HEK293 (cell line): ENCODE measurements at regions not wholly inside any gene's neighbourhood (a gene's known extent, or its start where the extent isn't known, plus 50 kb on each side); places are given as distances from the start of the nearest gene placed in this dataset.

Experiments
- CTCF ChIA-PET: fragments of 350-600 bp; formaldehyde crosslinking; extraction: SDS; loops from one replicate; lab custom pipeline; 2021; ENCODE audit warnings: antibody characterized with exemption; lab: Yijun Ruan, JAX
- POLR2A ChIA-PET: fragments of 300-600 bp; formaldehyde crosslinking; extraction: SDS; loops from one replicate; lab custom pipeline; 2020; ENCODE audit warnings: antibody characterized with exemption, inconsistent platforms; lab: Yijun Ruan, JAX
- H3K27ac ChIP-seq: fragments of 200-500 bp; sonication (Bioruptor generic); 2 replicates; pipeline ENCODE4 v1.5.1; 2014; ENCODE audit warnings: low read depth, low read length, control low read depth, inconsistent platforms; ENCODE audit errors: extremely low read depth
- H3K36me3 ChIP-seq, 2 experiments: fragments of 200-500 bp in 1 of 2; sonication (Bioruptor generic) in 1 of 2; 1 replicate in 1 of 2; 2 replicates in 1 of 2; pipeline ENCODE4 v1.5.1; 2014 to 2017; ENCODE audit warnings: inconsistent platforms in 2 of 2, low read length in 2 of 2; ENCODE audit not compliant: control insufficient read depth in 2 of 2, insufficient read depth in 1 of 2
- H3K4me1 ChIP-seq: fragments of 200-500 bp; sonication (Bioruptor generic); 2 replicates; pipeline ENCODE4 v1.5.1; 2014; ENCODE audit warnings: mild to moderate bottlenecking, low read length, inconsistent platforms; ENCODE audit not compliant: control insufficient read depth, insufficient read depth
- H3K4me3 ChIP-seq: 2 replicates; pipeline ENCODE4 v1.5.1; 2011; ENCODE audit warnings: low read depth, mild to moderate bottlenecking, control low read depth, low read length, moderate library complexity
- H3K9me3 ChIP-seq: fragments of 200-500 bp; sonication (Bioruptor generic); 2 replicates; pipeline ENCODE4 v1.5.1; 2014; ENCODE audit warnings: low read depth, low read length, inconsistent platforms; ENCODE audit not compliant: control insufficient read depth, insufficient read depth
- ATF2 ChIP-seq: fragments of 450-650 bp; formaldehyde crosslinking; IDR thresholded peaks from 2 replicates; pipeline ENCODE4 v1.5.1; 2016; ENCODE audit warnings: missing biosample characterization, missing genetic modification characterization, low read depth
- BCL6B ChIP-seq: fragments of 450-650 bp; formaldehyde crosslinking; IDR thresholded peaks from 2 replicates; pipeline ENCODE4 v1.5.1; 2017; ENCODE audit warnings: missing biosample characterization, missing genetic modification characterization
- EGR2 ChIP-seq: fragments of 450-650 bp; formaldehyde crosslinking; IDR thresholded peaks from 2 replicates; pipeline ENCODE4 v1.5.1; 2016; ENCODE audit warnings: low read depth, missing biosample characterization, missing genetic modification characterization
- HOXA7 ChIP-seq: sonication (generic); formaldehyde crosslinking; IDR thresholded peaks from 2 replicates; pipeline ENCODE4 v1.8.1; 2022; ENCODE audit warnings: missing genetic modification reagents, borderline replicate concordance
- KLF16 ChIP-seq: fragments of 450-650 bp; formaldehyde crosslinking; IDR thresholded peaks from 2 replicates; pipeline ENCODE4 v1.5.1; 2017; ENCODE audit warnings: missing biosample characterization, missing genetic modification characterization
- KLF17 ChIP-seq: fragments of 450-650 bp; formaldehyde crosslinking; IDR thresholded peaks from 2 replicates; pipeline ENCODE4 v1.5.1; 2016; ENCODE audit warnings: missing biosample characterization, missing genetic modification characterization
- PATZ1 ChIP-seq: fragments of 450-650 bp; formaldehyde crosslinking; IDR thresholded peaks from 2 replicates; pipeline ENCODE4 v1.5.1; 2016; ENCODE audit warnings: missing biosample characterization, missing genetic modification characterization
- SP3 ChIP-seq: fragments of 450-650 bp; formaldehyde crosslinking; IDR thresholded peaks from 2 replicates; pipeline ENCODE4 v1.5.1; 2016; ENCODE audit warnings: missing biosample characterization, missing genetic modification characterization
- WT1 ChIP-seq: fragments of 450-650 bp; formaldehyde crosslinking; IDR thresholded peaks from 2 replicates; pipeline ENCODE4 v1.5.1; 2016; ENCODE audit warnings: missing biosample characterization, missing genetic modification characterization
- YY1 ChIP-seq: fragments of 450-650 bp; formaldehyde crosslinking; IDR thresholded peaks from 2 replicates; pipeline ENCODE4 v1.5.1; 2018; ENCODE audit warnings: missing biosample characterization, missing genetic modification characterization
- ZNF121 ChIP-seq: fragments of 450-650 bp; formaldehyde crosslinking; IDR thresholded peaks from 2 replicates; pipeline ENCODE4 v1.5.1; 2016; ENCODE audit warnings: missing biosample characterization, missing genetic modification characterization
- ZNF140 ChIP-seq: fragments of 450-650 bp; formaldehyde crosslinking; IDR thresholded peaks from 2 replicates; pipeline ENCODE4 v1.5.1; 2016; ENCODE audit warnings: missing biosample characterization, missing genetic modification characterization
- ZNF146 ChIP-seq: fragments of 450-650 bp; formaldehyde crosslinking; IDR thresholded peaks from 2 replicates; pipeline ENCODE4 v1.5.1; 2016; ENCODE audit warnings: missing biosample characterization, missing genetic modification characterization
- ZNF18 ChIP-seq: fragments of 450-650 bp; formaldehyde crosslinking; IDR thresholded peaks from 2 replicates; pipeline ENCODE4 v1.5.1; 2016; ENCODE audit warnings: missing biosample characterization, missing genetic modification characterization
- ZNF23 ChIP-seq: fragments of 450-650 bp; formaldehyde crosslinking; IDR thresholded peaks from 2 replicates; pipeline ENCODE4 v1.5.1; 2016; ENCODE audit warnings: missing biosample characterization, missing genetic modification characterization, borderline replicate concordance
- ZNF37A ChIP-seq: fragments of 450-650 bp; IDR thresholded peaks from 2 replicates; pipeline ENCODE4 v1.5.1; 2018; ENCODE audit warnings: missing biosample characterization, missing genetic modification characterization
- ZNF544 ChIP-seq: fragments of 450-650 bp; formaldehyde crosslinking; IDR thresholded peaks from 2 replicates; pipeline ENCODE4 v1.5.0; 2017; ENCODE audit warnings: missing biosample characterization, missing genetic modification characterization
- ZNF549 ChIP-seq: fragments of 450-650 bp; IDR thresholded peaks from 2 replicates; pipeline ENCODE4 v1.5.1; 2018; ENCODE audit warnings: missing biosample characterization, missing genetic modification characterization, mild to moderate bottlenecking, inconsistent platforms, moderate library complexity
- ZNF596 ChIP-seq: fragments of 450-650 bp; IDR thresholded peaks from 2 replicates; pipeline ENCODE4 v1.5.0; 2018; ENCODE audit warnings: missing biosample characterization, mild to moderate bottlenecking, missing genetic modification characterization, moderate library complexity
- ZNF621 ChIP-seq: fragments of 450-650 bp; formaldehyde crosslinking; IDR thresholded peaks from 2 replicates; pipeline ENCODE4 v1.5.1; 2017; ENCODE audit warnings: missing biosample characterization, missing genetic modification characterization
- ZNF629 ChIP-seq: fragments of 450-650 bp; formaldehyde crosslinking; IDR thresholded peaks from 2 replicates; pipeline ENCODE4 v1.5.1; 2017; ENCODE audit warnings: missing biosample characterization, missing genetic modification characterization
- ZNF837 ChIP-seq: fragments of 450-650 bp; formaldehyde crosslinking; IDR thresholded peaks from 2 replicates; pipeline ENCODE4 v1.5.1; 2016; ENCODE audit warnings: missing biosample characterization, missing genetic modification characterization
- ZNF843 ChIP-seq: fragments of 450-650 bp; formaldehyde crosslinking; IDR thresholded peaks from 2 replicates; pipeline ENCODE4 v1.5.1; 2016; ENCODE audit warnings: missing biosample characterization, missing genetic modification characterization
- ZSCAN18 ChIP-seq: fragments of 450-650 bp; formaldehyde crosslinking; IDR thresholded peaks from 2 replicates; pipeline ENCODE4 v1.5.1; 2016; ENCODE audit warnings: missing biosample characterization, missing genetic modification characterization

- Histone ChIP-seq H3K9me3 (no peaks in the 10 kb centered on the region), H3K4me3 (no peak overlapping the region), H3K36me3 (no peaks in the 10 kb centered on the region), H3K27ac (no peak overlapping the region), H3K4me1 (no peaks in the 10 kb centered on the region)
- CTCF ChIA-PET: interaction anchor here (0.6 to 1.0 kb wide), 2 partner anchors 24 to 894 kb away, joined by 3 to 5 read pairs; no protein-coding TSS in a partner anchor
- TF ChIP-seq YY1 (tag by site-specific recombination) (no peak), ZNF621 (tag by site-specific recombination) (no peak), ZNF121 (tag by site-specific recombination) (no peak), ATF2 (tag by site-specific recombination) (no peak), ZNF544 (no peak), PATZ1 (no peak), ZNF37A (tag by site-specific recombination) (no peak), ZNF146 (tag by site-specific recombination) (no peak), ZNF549 (no peak), ZSCAN18 (no peak)
- POLR2A ChIA-PET: interaction anchor here (1.3 kb wide), 1 partner anchor 10 kb away, joined by 3 read pairs; no protein-coding TSS in a partner anchor
These were observed 252.1 kb downstream of the CYP26B1 start for GRCh38 chr2:71895320-71896161.

GRCh38 chr2:71894261-71894660, 253.4 kb downstream of the CYP26B1 start:
- Histone ChIP-seq H3K27ac (no peak overlapping the region), H3K4me1 (no peaks in the 10 kb centered on the region), H3K36me3 (no peaks in the 10 kb centered on the region), H3K9me3 (no peaks in the 10 kb centered on the region), H3K4me3 (no peak overlapping the region)
- CTCF ChIA-PET: interaction anchor here (0.5 kb wide), 1 partner anchor 11 kb away, joined by 3 read pairs; no protein-coding TSS in a partner anchor
- POLR2A ChIA-PET: no interaction called here
- TF ChIP-seq ZNF23 (tag by site-specific recombination) (no peak), ZSCAN18 (no peak), ZNF140 (tag by site-specific recombination) (no peak), KLF17 (no peak), SP3 (no peak), BCL6B (no peak), ZNF629 (tag by site-specific recombination) (no peak), KLF16 (no peak), WT1 (no peak), HOXA7 (CRISPR knock-in tag) (no peak), ZNF18 (tag by site-specific recombination) (no peak), ZNF837 (tag by site-specific recombination) (no peak), ZNF596 (tag by site-specific recombination) (no peak), EGR2 (tag by site-specific recombination) (no peak), ZNF843 (no peak)
